ENCODE measurements at regions not wholly inside any gene's neighbourhood (a gene's known extent, or its start where the extent isn't known, plus 50 kb on each side); places are given as distances from the start of the nearest gene placed in this dataset.

DNA sequence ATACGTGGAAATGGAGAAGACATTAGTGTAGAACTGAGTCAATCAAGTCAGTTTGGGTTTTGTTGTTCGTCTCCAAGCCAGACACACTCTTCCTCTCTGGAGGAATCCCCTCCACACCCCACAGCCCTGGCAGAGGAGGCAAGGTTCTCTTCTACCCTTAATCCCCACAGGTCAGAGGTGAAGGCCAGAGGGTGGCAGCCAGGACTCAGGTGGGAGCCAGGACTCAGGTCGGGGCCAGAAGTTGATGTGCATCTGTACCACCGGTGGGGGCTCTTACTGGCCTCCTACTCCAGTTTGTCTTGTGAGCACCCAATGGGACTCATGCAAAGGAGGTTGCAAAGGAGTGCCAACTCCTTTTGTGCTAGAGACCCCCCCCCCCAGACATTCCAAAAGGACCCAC lies 126.4 kb downstream of the TBXT start:
- 87% methylated on average over 4 of the region's 4 CpGs for WGBS (ENCODE audit: low lambda C conversion rate, missing lambda C conversion rate)
- DNase-seq (ENCODE audit: low spot score), result no peak
- Histone ChIP-seq H3K4me1 (ENCODE audit: insufficient read depth) (no peaks in the 10 kb centered on the region), H2AFZ (no peak overlapping the region), H3K36me3 (replicated peaks; ENCODE audit: insufficient read depth, low read depth) (no peaks in the 10 kb centered on the region), H3K27ac (no peak overlapping the region), H3K79me2 (no peaks in the 10 kb centered on the region), H3K9me2 (replicated peaks; ENCODE audit: insufficient read depth) (no peaks in the 10 kb centered on the region), H4K20me1 (ENCODE audit: insufficient read depth, poor library complexity, severe bottlenecking) (no peaks in the 10 kb centered on the region), H3K27me3 (no peaks in the 10 kb centered on the region), H3K4me3 (no peak overlapping the region), H3K4me2 (no peak overlapping the region), H3K9me3 (ENCODE audit: low read depth) (no peaks in the 10 kb centered on the region)
- no peak for TF ChIP-seq EZH2phosphoT487 (IDR thresholded peaks at IDR 0.05; ENCODE audit: low read depth, severe bottlenecking, unreplicated experiment)
- TF ChIP-seq EZH2 (IDR thresholded peaks at IDR 0.05; ENCODE audit: borderline replicate concordance), result no peak
- TF ChIP-seq, protein P1, sequence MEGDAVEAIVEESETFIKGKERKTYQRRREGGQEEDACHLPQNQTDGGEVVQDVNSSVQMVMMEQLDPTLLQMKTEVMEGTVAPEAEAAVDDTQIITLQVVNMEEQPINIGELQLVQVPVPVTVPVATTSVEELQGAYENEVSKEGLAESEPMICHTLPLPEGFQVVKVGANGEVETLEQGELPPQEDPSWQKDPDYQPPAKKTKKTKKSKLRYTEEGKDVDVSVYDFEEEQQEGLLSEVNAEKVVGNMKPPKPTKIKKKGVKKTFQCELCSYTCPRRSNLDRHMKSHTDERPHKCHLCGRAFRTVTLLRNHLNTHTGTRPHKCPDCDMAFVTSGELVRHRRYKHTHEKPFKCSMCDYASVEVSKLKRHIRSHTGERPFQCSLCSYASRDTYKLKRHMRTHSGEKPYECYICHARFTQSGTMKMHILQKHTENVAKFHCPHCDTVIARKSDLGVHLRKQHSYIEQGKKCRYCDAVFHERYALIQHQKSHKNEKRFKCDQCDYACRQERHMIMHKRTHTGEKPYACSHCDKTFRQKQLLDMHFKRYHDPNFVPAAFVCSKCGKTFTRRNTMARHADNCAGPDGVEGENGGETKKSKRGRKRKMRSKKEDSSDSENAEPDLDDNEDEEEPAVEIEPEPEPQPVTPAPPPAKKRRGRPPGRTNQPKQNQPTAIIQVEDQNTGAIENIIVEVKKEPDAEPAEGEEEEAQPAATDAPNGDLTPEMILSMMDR (IDR thresholded peaks at IDR 0.05; ENCODE audit: poor library complexity), result no peak

DNA sequence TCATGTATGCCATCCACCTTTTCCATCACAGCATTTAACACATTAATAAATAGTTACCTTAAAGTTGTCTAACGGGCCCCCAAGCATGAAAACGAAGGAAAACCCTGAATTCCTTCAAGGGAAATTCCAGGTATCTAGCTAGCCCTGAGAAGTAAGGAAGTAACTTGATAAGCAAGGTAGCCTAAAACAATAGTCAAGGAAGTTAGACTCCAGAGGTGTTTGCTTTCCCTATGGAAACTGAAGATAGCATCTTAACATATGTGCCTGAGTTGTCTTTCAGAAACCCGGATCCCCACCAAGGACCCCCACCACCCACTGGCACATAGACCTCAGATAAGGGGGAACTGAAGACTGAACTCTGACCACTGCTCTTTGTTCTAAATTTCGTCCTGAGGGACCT lies 127.4 kb downstream of the TBXT start:
- DNase-seq (ENCODE audit: low spot score), result no peak
- no peaks in the 10 kb centered on the region for H4K20me1 ChIP-seq (ENCODE audit: insufficient read depth, poor library complexity, severe bottlenecking)
- H3K27ac ChIP-seq, result no peak overlapping the region
- no peak overlapping the region for H2AFZ ChIP-seq
- H3K9me2 ChIP-seq (replicated peaks; ENCODE audit: insufficient read depth), result no peaks in the 10 kb centered on the region
- H3K4me2 ChIP-seq, result no peak overlapping the region
- H3K36me3 ChIP-seq (replicated peaks; ENCODE audit: insufficient read depth, low read depth), result no peaks in the 10 kb centered on the region
- TF ChIP-seq EZH2 (IDR thresholded peaks at IDR 0.05; ENCODE audit: borderline replicate concordance), result no peak
- H3K9me3 ChIP-seq (ENCODE audit: low read depth), result no peaks in the 10 kb centered on the region
- WGBS (ENCODE audit: low lambda C conversion rate, missing lambda C conversion rate), result 54% methylated on average over 4 of the region's 4 CpGs
- no peak overlapping the region for H3K4me3 ChIP-seq
- H3K27me3 ChIP-seq, result no peaks in the 10 kb centered on the region
- H3K4me1 ChIP-seq (ENCODE audit: insufficient read depth), result no peaks in the 10 kb centered on the region
- H3K79me2 ChIP-seq, result no peaks in the 10 kb centered on the region

DNA sequence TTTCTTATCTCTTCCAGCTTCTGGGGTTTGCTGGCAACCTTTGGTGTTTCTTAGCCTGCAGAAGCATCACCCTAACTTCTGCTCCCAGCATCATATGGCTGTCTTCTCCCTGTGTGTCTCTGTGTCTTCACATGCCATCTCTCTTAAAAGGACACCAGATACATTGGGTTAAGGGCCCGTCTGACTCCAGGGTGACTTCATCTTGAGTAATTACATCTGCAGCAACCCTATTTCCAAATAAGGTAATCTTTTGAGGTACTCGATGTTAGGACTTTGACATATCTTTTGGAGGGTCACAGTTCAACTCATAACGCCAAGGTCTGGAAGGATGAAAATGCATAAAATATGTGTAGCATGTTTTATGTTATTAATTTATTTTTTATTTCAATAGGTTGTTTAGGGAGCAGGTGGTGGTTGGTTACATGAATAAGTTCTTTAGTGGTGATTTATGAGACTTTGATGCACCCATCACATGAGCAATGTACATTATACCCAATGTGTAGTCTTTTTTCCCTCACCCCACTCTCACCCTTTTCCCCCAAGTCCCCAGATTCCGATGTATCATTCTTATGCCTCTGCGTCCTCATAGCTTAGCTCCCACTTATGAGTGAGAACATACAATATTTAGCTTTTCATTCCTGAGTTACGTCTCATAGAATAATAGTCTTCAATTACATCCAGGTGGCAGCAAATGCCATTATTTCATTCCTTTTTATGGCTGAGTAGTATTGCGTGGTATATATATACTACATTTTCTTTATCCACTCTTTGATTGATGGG lies 131.1 kb downstream of the TBXT start:
- no peaks in the 10 kb centered on the region for H4K20me1 ChIP-seq (ENCODE audit: insufficient read depth, poor library complexity, severe bottlenecking)
- H3K27ac ChIP-seq, result no peak overlapping the region
- TF ChIP-seq, protein P1 (IDR thresholded peaks at IDR 0.05; ENCODE audit: poor library complexity), result no peak
- TF ChIP-seq EZH2phosphoT487 (IDR thresholded peaks at IDR 0.05; ENCODE audit: low read depth, severe bottlenecking, unreplicated experiment) (no peak), EZH2 (IDR thresholded peaks at IDR 0.05; ENCODE audit: borderline replicate concordance) (no peak)
- H3K27me3 ChIP-seq, result no peaks in the 10 kb centered on the region
- H3K4me3 ChIP-seq, result no peak overlapping the region
- H3K4me2 ChIP-seq, result no peak overlapping the region
- no peaks in the 10 kb centered on the region for H3K9me2 ChIP-seq (replicated peaks; ENCODE audit: insufficient read depth)
- no peak overlapping the region for H2AFZ ChIP-seq
- no peaks in the 10 kb centered on the region for H3K4me1 ChIP-seq (ENCODE audit: insufficient read depth)
- no peaks in the 10 kb centered on the region for H3K36me3 ChIP-seq (replicated peaks; ENCODE audit: insufficient read depth, low read depth)
- whole genome bisulfite sequencing (ENCODE audit: low lambda C conversion rate, missing lambda C conversion rate), result 89% methylated on average over 7 of the region's 7 CpGs
- no peaks in the 10 kb centered on the region for H3K9me3 ChIP-seq (ENCODE audit: low read depth)
- H3K79me2 ChIP-seq, result no peaks in the 10 kb centered on the region
- DNase-seq (ENCODE audit: low spot score), result no peak

DNA sequence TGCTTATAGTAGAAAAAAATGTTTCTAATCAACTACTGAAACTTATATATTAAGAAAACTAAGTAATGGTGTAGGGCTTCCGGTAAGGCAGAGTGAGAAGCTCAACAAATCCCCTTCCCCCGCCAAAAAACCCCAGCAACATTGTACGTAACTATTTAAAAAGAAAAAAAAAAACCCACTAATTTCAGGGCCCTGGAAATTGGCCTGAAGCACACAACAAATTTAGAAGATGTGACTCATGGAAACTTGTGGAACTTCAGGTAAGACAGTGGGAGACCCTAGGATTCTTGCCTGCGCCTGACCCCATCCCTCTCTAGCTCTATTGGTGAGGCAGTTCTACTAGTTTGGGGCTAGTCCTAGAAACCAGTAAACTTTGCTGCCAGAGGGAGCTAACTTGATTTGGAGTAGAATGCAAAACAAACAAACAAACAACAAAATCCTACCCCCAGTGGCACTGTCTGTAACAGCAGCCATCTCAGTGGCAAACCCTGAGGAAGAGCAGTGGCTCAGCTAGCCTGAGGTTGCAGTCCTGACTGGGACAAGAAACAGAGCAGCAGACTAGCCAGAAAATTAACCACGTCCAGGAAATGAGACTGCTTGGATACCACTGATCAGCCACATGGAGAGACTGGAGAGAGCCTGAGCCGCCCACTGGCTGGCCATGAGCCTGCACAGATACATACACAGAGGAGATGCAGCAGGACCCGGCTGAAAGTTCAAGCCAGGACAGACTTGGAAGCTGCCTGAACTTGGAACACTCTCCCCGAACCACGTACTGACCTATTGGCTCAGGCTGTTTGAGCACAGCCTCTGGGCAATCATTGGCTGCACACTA lies 135.1 kb downstream of the TBXT start:
- Histone ChIP-seq H3K27ac (no peak overlapping the region), H4K20me1 (ENCODE audit: insufficient read depth, poor library complexity, severe bottlenecking) (no peaks in the 10 kb centered on the region), H3K4me2 (no peak overlapping the region), H3K27me3 (no peaks in the 10 kb centered on the region), H3K4me1 (ENCODE audit: insufficient read depth) (no peaks in the 10 kb centered on the region), H3K9me3 (ENCODE audit: low read depth) (no peaks in the 10 kb centered on the region), H3K9me2 (replicated peaks; ENCODE audit: insufficient read depth) (no peaks in the 10 kb centered on the region), H2AFZ (no peak overlapping the region), H3K4me3 (no peak overlapping the region), H3K79me2 (no peaks in the 10 kb centered on the region), H3K36me3 (replicated peaks; ENCODE audit: insufficient read depth, low read depth) (no peaks in the 10 kb centered on the region)
- DNase-seq (ENCODE audit: low spot score), result peak; percentile 12
- no peak for TF ChIP-seq EZH2phosphoT487 (IDR thresholded peaks at IDR 0.05; ENCODE audit: low read depth, severe bottlenecking, unreplicated experiment)
- TF ChIP-seq EZH2 (IDR thresholded peaks at IDR 0.05; ENCODE audit: borderline replicate concordance), result no peak
- TF ChIP-seq, protein P1 (IDR thresholded peaks at IDR 0.05; ENCODE audit: poor library complexity), result no peak
- WGBS (ENCODE audit: low lambda C conversion rate, missing lambda C conversion rate), result 54% methylated on average over 9 of the region's 9 CpGs

Measured in hepatocyte (in vitro differentiated cells).